ENCODE measurements at regions not wholly inside any gene's neighbourhood (a gene's known extent, or its start where the extent isn't known, plus 50 kb on each side); places are given as distances from the start of the nearest gene placed in this dataset.

GRCh38 chr5:3142261-3143027 is 391.0 kb upstream of the IRX2 start:
- Histone ChIP-seq H3K4me3 (ENCODE audit: extremely low read depth in 1 of 4, insufficient read depth in 2 of 4, low read depth in 3 of 4, low read length in 4 of 4) (no peak overlapping the region), H4K8ac (ENCODE audit: extremely low read depth, insufficient read depth, low read length) (no peak overlapping the region), H3K9ac (replicated peaks in 1 of 4; ENCODE audit: extremely low read depth in 1 of 4, low read depth in 3 of 4, low read length in 3 of 4) (no peak overlapping the region), H3K14ac (ENCODE audit: insufficient read length) (no peak overlapping the region), H3K79me2 (ENCODE audit: control insufficient read depth in 1 of 2, insufficient read depth in 2 of 2, low read length in 2 of 2) (no peaks in the 10 kb centered on the region), H4K20me1 (replicated peaks in 1 of 2; ENCODE audit: control insufficient read depth in 1 of 2, insufficient read depth in 2 of 2, low read length in 2 of 2) (no peaks in the 10 kb centered on the region), H3K23ac (ENCODE audit: insufficient read length) (no peak overlapping the region), H2BK120ac (replicated peaks; ENCODE audit: low read depth, low read length) (no peak overlapping the region), H3K79me1 (ENCODE audit: low read depth, low read length) (no peaks in the 10 kb centered on the region), H2BK15ac (ENCODE audit: low read length) (no peak overlapping the region), H3K27ac (ENCODE audit: low read depth, low read length) (no peak overlapping the region), H3K56ac (replicated peaks; ENCODE audit: insufficient read length, low read depth, low read length) (no peak overlapping the region), H4K91ac (replicated peaks; ENCODE audit: insufficient read length, low read length) (no peak overlapping the region), H3K23me2 (ENCODE audit: low read depth, low read length) (no peaks in the 10 kb centered on the region), H3K36me3 (ENCODE audit: control insufficient read depth in 2 of 4, insufficient read depth in 4 of 4, low read length in 3 of 4) (no peaks in the 10 kb centered on the region), H2AK5ac (ENCODE audit: low read depth, low read length) (no peak overlapping the region), H4K5ac (ENCODE audit: insufficient read length, low read depth, low read length) (no peak overlapping the region), H2BK20ac (ENCODE audit: low read length) (no peak overlapping the region), H3K4me2 (ENCODE audit: insufficient read depth in 1 of 2, low read depth in 2 of 2, low read length in 2 of 2) (no peak overlapping the region), H2AFZ (ENCODE audit: low read length) (no peak overlapping the region), H2BK5ac (ENCODE audit: low read depth, low read length) (no peak overlapping the region), H3K4me1 (replicated peaks in 1 of 4; ENCODE audit: control insufficient read depth in 3 of 4, insufficient read depth in 4 of 4, low read length in 3 of 4) (no peaks in the 10 kb centered on the region; a peak in 1 of 7 replicates), H3K18ac (ENCODE audit: extremely low read depth, low read length) (no peak overlapping the region; the same call in 1 of the 2 replicates), H3K9me3 (ENCODE audit: insufficient read depth in 2 of 2, low read depth in 1 of 2, low read length in 1 of 2) (peaks cover 0 to 6% of the 10 kb centered on the region in 2 experiments; a peak in 1 of 4 replicates), H3K27me3 (replicated peaks in 1 of 4; ENCODE audit: control insufficient read depth in 3 of 4, extremely low read depth in 1 of 4, insufficient read depth in 3 of 4, low read length in 3 of 4) (no peaks in the 10 kb centered on the region), H3K4ac (replicated peaks; ENCODE audit: insufficient read length, low read depth, low read length) (no peak overlapping the region), H2BK12ac (ENCODE audit: low read depth, low read length) (no peak overlapping the region)
- no peak for DNase-seq (ENCODE audit: low read depth in 1 of 2, low spot score in 2 of 2)
- CTCF ChIA-PET (ENCODE audit: partially characterized antibody), result no interaction called here
- 92% methylated on average over 25 of the region's 25 CpGs; no CpG with 5 or more reads in 1 of the 2 experiments for WGBS, 2 experiments (ENCODE audit: extremely low coverage in 1 of 2, insufficient coverage in 1 of 2, insufficient read length in 1 of 2, insufficient replicate concordance in 2 of 2, low coverage in 1 of 2, low lambda C conversion rate in 2 of 2, missing lambda C conversion rate in 1 of 2)
- FAIRE-seq, result no peak
- POLR2A ChIA-PET (ENCODE audit: partially characterized antibody), result no interaction called here
- TF ChIP-seq BCL11A (IDR thresholded peaks at IDR 0.05; ENCODE audit: low read depth in 2 of 2, low read length in 2 of 2) (no peak), RNF2 (IDR thresholded peaks at IDR 0.05; ENCODE audit: borderline replicate concordance, low read depth, low read length, missing control alignments, poor library complexity, severe bottlenecking) (no peak), CREB1 (IDR thresholded peaks at IDR 0.05) (no peak), RXRA (IDR thresholded peaks at IDR 0.05; ENCODE audit: insufficient read depth, low read depth, low read length) (no peak), BRCA1 (IDR thresholded peaks at IDR 0.05; ENCODE audit: low read depth, low read length) (no peak), SIN3A (conservative IDR thresholded peaks at IDR 0.05 in 1 of 2, IDR thresholded peaks at IDR 0.05 in 1 of 2; ENCODE audit: low read depth in 1 of 2, low read length in 2 of 2) (no peak), SUZ12 (IDR thresholded peaks at IDR 0.05; ENCODE audit: low read length) (no peak)
